ENCODE measurements at regions not wholly inside any gene's neighbourhood (a gene's known extent, or its start where the extent isn't known, plus 50 kb on each side); places are given as distances from the start of the nearest gene placed in this dataset.
A peak's percentile ranks its signal among the peaks of the same experiment; 100 is the strongest.

- no CpG with 5 or more reads among the region's 2 CpGs for WGBS (ENCODE audit: extremely low coverage, insufficient coverage, low lambda C conversion rate)
Measured at GRCh38 chr2:21245565-21245964, 121.8 kb downstream of the TDRD15 start.

GRCh38 chr2:21249367-21249766 is 125.6 kb downstream of the TDRD15 start:
- Histone ChIP-seq H4K5ac (ENCODE audit: low read length) (no peak overlapping the region), H3K4ac (ENCODE audit: low read depth, low read length) (no peak overlapping the region), H3K18ac (ENCODE audit: low read length) (no peak overlapping the region), H2BK120ac (ENCODE audit: low read depth, low read length) (no peak overlapping the region), H3K27me3 (ENCODE audit: insufficient read depth, low read length, poor library complexity) (no peaks in the 10 kb centered on the region), H3K56ac (ENCODE audit: low read length) (no peak overlapping the region), H3K9ac (ENCODE audit: low read length) (no peak overlapping the region), H4K8ac (ENCODE audit: low read depth, low read length) (no peak overlapping the region), H2AK5ac (ENCODE audit: low read length) (no peak overlapping the region), H3K36me3 (ENCODE audit: control insufficient read depth, insufficient read depth, low read length) (no peaks in the 10 kb centered on the region), H3K79me1 (ENCODE audit: low read length) (no peaks in the 10 kb centered on the region), H3K4me3 (ENCODE audit: low read length) (no peak overlapping the region), H2BK5ac (ENCODE audit: low read length) (no peak overlapping the region), H3K23ac (ENCODE audit: low read length) (no peak overlapping the region), H2BK15ac (replicated peaks; ENCODE audit: low read depth) (no peak overlapping the region), H3K4me1 (ENCODE audit: control insufficient read depth, low read depth, low read length) (no peaks in the 10 kb centered on the region), H3K4me2 (ENCODE audit: low read length) (no peak overlapping the region), H3K79me2 (ENCODE audit: control insufficient read depth, insufficient read depth, low read length) (no peaks in the 10 kb centered on the region), H3K27ac (ENCODE audit: low read depth, low read length) (no peak overlapping the region)
- no CpG with 5 or more reads among the region's 3 CpGs for WGBS (ENCODE audit: extremely low coverage, insufficient coverage, low lambda C conversion rate)
- no peak for DNase-seq

More at GRCh38 chr2:21245565-21245964, 121.8 kb downstream of the TDRD15 start:
- Histone ChIP-seq H3K9ac (ENCODE audit: low read length) (no peak overlapping the region), H3K4me3 (ENCODE audit: low read length) (no peak overlapping the region), H3K4ac (ENCODE audit: low read depth, low read length) (no peak overlapping the region), H3K23ac (ENCODE audit: low read length) (no peak overlapping the region), H4K8ac (ENCODE audit: low read depth, low read length) (no peak overlapping the region), H3K27me3 (ENCODE audit: insufficient read depth, low read length, poor library complexity) (no peaks in the 10 kb centered on the region), H3K36me3 (ENCODE audit: control insufficient read depth, insufficient read depth, low read length) (no peaks in the 10 kb centered on the region), H2AK5ac (ENCODE audit: low read length) (no peak overlapping the region), H2BK5ac (ENCODE audit: low read length) (no peak overlapping the region), H2BK15ac (replicated peaks; ENCODE audit: low read depth) (no peak overlapping the region), H3K18ac (ENCODE audit: low read length) (no peak overlapping the region), H3K56ac (ENCODE audit: low read length) (no peak overlapping the region), H3K79me2 (ENCODE audit: control insufficient read depth, insufficient read depth, low read length) (no peaks in the 10 kb centered on the region), H2BK120ac (ENCODE audit: low read depth, low read length) (no peak overlapping the region), H3K79me1 (ENCODE audit: low read length) (no peaks in the 10 kb centered on the region), H3K4me2 (ENCODE audit: low read length) (no peak overlapping the region), H3K27ac (ENCODE audit: low read depth, low read length) (no peak overlapping the region), H3K4me1 (ENCODE audit: control insufficient read depth, low read depth, low read length) (no peaks in the 10 kb centered on the region), H4K5ac (ENCODE audit: low read length) (no peak overlapping the region)
- no peak for DNase-seq

GRCh38 chr2:21250673-21251072 is 126.9 kb downstream of the TDRD15 start:
- Histone ChIP-seq H4K8ac (ENCODE audit: low read depth, low read length) (no peak overlapping the region), H2BK120ac (ENCODE audit: low read depth, low read length) (no peak overlapping the region), H3K79me1 (ENCODE audit: low read length) (no peaks in the 10 kb centered on the region), H4K5ac (ENCODE audit: low read length) (no peak overlapping the region), H3K27ac (ENCODE audit: low read depth, low read length) (no peak overlapping the region), H3K9ac (ENCODE audit: low read length) (no peak overlapping the region), H3K4me2 (ENCODE audit: low read length) (no peak overlapping the region), H2BK15ac (replicated peaks; ENCODE audit: low read depth) (no peak overlapping the region), H3K36me3 (ENCODE audit: control insufficient read depth, insufficient read depth, low read length) (no peaks in the 10 kb centered on the region), H3K27me3 (ENCODE audit: insufficient read depth, low read length, poor library complexity) (no peaks in the 10 kb centered on the region), H2AK5ac (ENCODE audit: low read length) (no peak overlapping the region), H3K4me1 (ENCODE audit: control insufficient read depth, low read depth, low read length) (no peaks in the 10 kb centered on the region), H3K4ac (ENCODE audit: low read depth, low read length) (no peak overlapping the region), H3K4me3 (ENCODE audit: low read length) (no peak overlapping the region), H3K56ac (ENCODE audit: low read length) (no peak overlapping the region), H3K18ac (ENCODE audit: low read length) (no peak overlapping the region), H2BK5ac (ENCODE audit: low read length) (no peak overlapping the region), H3K79me2 (ENCODE audit: control insufficient read depth, insufficient read depth, low read length) (no peaks in the 10 kb centered on the region), H3K23ac (ENCODE audit: low read length) (no peak overlapping the region)
- DNase-seq = no peak

GRCh38 chr2:21251216-21251980 is 127.6 kb downstream of the TDRD15 start:
- Histone ChIP-seq H3K36me3 (ENCODE audit: control insufficient read depth, insufficient read depth, low read length) (no peaks in the 10 kb centered on the region), H3K4ac (ENCODE audit: low read depth, low read length) (no peak overlapping the region), H3K27ac (ENCODE audit: low read depth, low read length) (no peak overlapping the region), H3K4me2 (ENCODE audit: low read length) (no peak overlapping the region), H4K5ac (ENCODE audit: low read length) (no peak overlapping the region), H3K18ac (ENCODE audit: low read length) (no peak overlapping the region), H3K27me3 (ENCODE audit: insufficient read depth, low read length, poor library complexity) (no peaks in the 10 kb centered on the region), H2BK5ac (ENCODE audit: low read length) (no peak overlapping the region), H3K79me1 (ENCODE audit: low read length) (no peaks in the 10 kb centered on the region), H3K79me2 (ENCODE audit: control insufficient read depth, insufficient read depth, low read length) (no peaks in the 10 kb centered on the region), H2BK15ac (replicated peaks; ENCODE audit: low read depth) (no peak overlapping the region), H2BK120ac (ENCODE audit: low read depth, low read length) (no peak overlapping the region), H2AK5ac (ENCODE audit: low read length) (no peak overlapping the region), H4K8ac (ENCODE audit: low read depth, low read length) (no peak overlapping the region), H3K23ac (ENCODE audit: low read length) (no peak overlapping the region), H3K4me3 (ENCODE audit: low read length) (no peak overlapping the region), H3K9ac (ENCODE audit: low read length) (no peak overlapping the region), H3K4me1 (ENCODE audit: control insufficient read depth, low read depth, low read length) (no peaks in the 10 kb centered on the region), H3K56ac (ENCODE audit: low read length) (no peak overlapping the region)
- WGBS (ENCODE audit: extremely low coverage, insufficient coverage, low lambda C conversion rate) = no CpG with 5 or more reads among the region's 5 CpGs
- peak; percentile 68 for DNase-seq

- no peak overlapping the region for H2BK5ac ChIP-seq (ENCODE audit: low read length)
- no CpG with 5 or more reads among the region's 3 CpGs for WGBS (ENCODE audit: extremely low coverage, insufficient coverage, low lambda C conversion rate)
- no peak overlapping the region for H2BK15ac ChIP-seq (replicated peaks; ENCODE audit: low read depth)
- H3K18ac ChIP-seq (ENCODE audit: low read length) = no peak overlapping the region
- no peaks in the 10 kb centered on the region for H3K79me2 ChIP-seq (ENCODE audit: control insufficient read depth, insufficient read depth, low read length)
- H2BK120ac ChIP-seq (ENCODE audit: low read depth, low read length) = no peak overlapping the region
- no peak overlapping the region for H4K5ac ChIP-seq (ENCODE audit: low read length)
- H3K4me2 ChIP-seq (ENCODE audit: low read length) = no peak overlapping the region
- H3K4me1 ChIP-seq (ENCODE audit: control insufficient read depth, low read depth, low read length) = no peaks in the 10 kb centered on the region
- H3K4me3 ChIP-seq (ENCODE audit: low read length) = no peak overlapping the region
- H3K23ac ChIP-seq (ENCODE audit: low read length) = no peak overlapping the region
- no peaks in the 10 kb centered on the region for H3K27me3 ChIP-seq (ENCODE audit: insufficient read depth, low read length, poor library complexity)
- no peak overlapping the region for H3K4ac ChIP-seq (ENCODE audit: low read depth, low read length)
- no peak overlapping the region for H3K9ac ChIP-seq (ENCODE audit: low read length)
- H3K36me3 ChIP-seq (ENCODE audit: control insufficient read depth, insufficient read depth, low read length) = no peaks in the 10 kb centered on the region
- no peaks in the 10 kb centered on the region for H3K79me1 ChIP-seq (ENCODE audit: low read length)
- H4K8ac ChIP-seq (ENCODE audit: low read depth, low read length) = no peak overlapping the region
- H2AK5ac ChIP-seq (ENCODE audit: low read length) = no peak overlapping the region
- no peak overlapping the region for H3K27ac ChIP-seq (ENCODE audit: low read depth, low read length)
- no peak overlapping the region for H3K56ac ChIP-seq (ENCODE audit: low read length)
- DNase-seq = no peak
Measured at GRCh38 chr2:21253311-21254027, 129.7 kb downstream of the TDRD15 start.
